ENCODE measurements at regions not wholly inside any gene's neighbourhood (a gene's known extent, or its start where the extent isn't known, plus 50 kb on each side); places are given as distances from the start of the nearest gene placed in this dataset.

DNA sequence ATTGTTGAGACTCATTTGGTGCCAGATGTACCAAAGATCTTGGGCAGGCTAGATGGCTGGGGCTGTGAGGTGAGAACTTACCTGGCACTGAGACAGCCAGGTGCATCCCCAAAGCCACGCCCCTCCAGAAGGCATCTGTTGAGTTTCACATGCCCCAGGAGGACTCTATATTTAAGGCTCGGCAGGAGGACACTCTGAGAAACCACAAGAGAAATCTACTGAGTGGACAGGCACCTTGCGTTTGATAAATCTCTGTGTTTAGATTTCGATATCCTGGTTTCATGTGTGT lies 197.9 kb upstream of the ZNF536 start:
- TF ChIP-seq, protein P1, sequence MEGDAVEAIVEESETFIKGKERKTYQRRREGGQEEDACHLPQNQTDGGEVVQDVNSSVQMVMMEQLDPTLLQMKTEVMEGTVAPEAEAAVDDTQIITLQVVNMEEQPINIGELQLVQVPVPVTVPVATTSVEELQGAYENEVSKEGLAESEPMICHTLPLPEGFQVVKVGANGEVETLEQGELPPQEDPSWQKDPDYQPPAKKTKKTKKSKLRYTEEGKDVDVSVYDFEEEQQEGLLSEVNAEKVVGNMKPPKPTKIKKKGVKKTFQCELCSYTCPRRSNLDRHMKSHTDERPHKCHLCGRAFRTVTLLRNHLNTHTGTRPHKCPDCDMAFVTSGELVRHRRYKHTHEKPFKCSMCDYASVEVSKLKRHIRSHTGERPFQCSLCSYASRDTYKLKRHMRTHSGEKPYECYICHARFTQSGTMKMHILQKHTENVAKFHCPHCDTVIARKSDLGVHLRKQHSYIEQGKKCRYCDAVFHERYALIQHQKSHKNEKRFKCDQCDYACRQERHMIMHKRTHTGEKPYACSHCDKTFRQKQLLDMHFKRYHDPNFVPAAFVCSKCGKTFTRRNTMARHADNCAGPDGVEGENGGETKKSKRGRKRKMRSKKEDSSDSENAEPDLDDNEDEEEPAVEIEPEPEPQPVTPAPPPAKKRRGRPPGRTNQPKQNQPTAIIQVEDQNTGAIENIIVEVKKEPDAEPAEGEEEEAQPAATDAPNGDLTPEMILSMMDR (IDR thresholded peaks at IDR 0.05), result no peak
- TF ChIP-seq POLR2A (IDR thresholded peaks at IDR 0.05), result no peak
- TF ChIP-seq POLR2AphosphoS5 (IDR thresholded peaks at IDR 0.05; ENCODE audit: insufficient read depth in 1 of 2, low read depth in 1 of 2), result no peak
